Natural killer cell treated with Interleukin-12 subunit alpha and Interleukin-12 subunit beta and Interleukin-15 and Interleukin-18, amount 100 ng/mL, for 72 hours (primary cell): ENCODE measurements at regions not wholly inside any gene's neighbourhood (a gene's known extent, or its start where the extent isn't known, plus 50 kb on each side); places are given as distances from the start of the nearest gene placed in this dataset.
A peak's percentile ranks its signal among the peaks of the same experiment; 100 is the strongest.

ENCODE experiments used
- ATAC-seq, 2 donors: fragments of 150-1000 bp; cut with Tn5 transposase in 1 of 2; sonication (Bioruptor Pico), chemical (Tn5 transposase) in 1 of 2; 2 replicates each; pipeline ENCODE4 v1.10.0; 2021
- DNase-seq: peaks from one replicate; pipeline ENCODE4 v3.0.0; 2022; ENCODE audit warnings: low spot score
- H3K27ac Mint-ChIP-seq, 2 donors: 1 replicate in 1 of 2; 2 replicates in 1 of 2; pipeline ENCODE4 v1.8.0; 2022; ENCODE audit warnings: mixed read lengths in 2 of 2, mild to moderate bottlenecking in 1 of 2, moderate library complexity in 1 of 2
- H3K27me3 Mint-ChIP-seq, 2 donors: 1 replicate in 1 of 2; 2 replicates in 1 of 2; pipeline ENCODE4 v1.8.0; 2022; ENCODE audit warnings: mixed read lengths in 2 of 2
- H3K36me3 Mint-ChIP-seq: one replicate; pipeline ENCODE4 v1.8.0; 2022; ENCODE audit warnings: mixed read lengths
- H3K4me1 Mint-ChIP-seq, 2 donors: 1 replicate in 1 of 2; 2 replicates in 1 of 2; pipeline ENCODE4 v1.8.0; 2022; ENCODE audit warnings: low read depth in 2 of 2, mixed read lengths in 2 of 2, mild to moderate bottlenecking in 1 of 2
- H3K4me3 Mint-ChIP-seq: one replicate; pipeline ENCODE4 v1.8.0; 2022; ENCODE audit warnings: mixed read lengths
- H3K9me3 Mint-ChIP-seq: 2 replicates; pipeline ENCODE4 v1.8.0; 2022; ENCODE audit warnings: mixed read lengths

DNA sequence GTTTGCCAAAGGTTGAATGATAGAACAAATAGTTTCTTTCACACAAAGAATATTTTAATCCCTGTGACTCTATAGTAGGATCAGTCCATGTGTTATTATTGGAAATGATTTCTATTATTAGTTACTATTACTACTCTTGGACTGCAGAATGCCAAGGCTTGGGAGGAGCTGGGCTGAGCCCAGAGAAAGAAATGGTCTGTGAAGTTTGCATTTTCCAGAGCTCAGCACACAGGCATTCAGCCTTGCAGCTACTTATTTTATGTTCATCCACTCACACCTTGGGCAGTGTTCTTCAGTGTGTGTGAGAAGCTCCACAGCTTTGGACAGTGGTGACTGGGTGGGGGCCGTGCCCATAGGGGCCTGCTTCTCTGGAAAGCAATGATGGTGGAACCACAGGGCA is 583.1 kb downstream of the CCDC171 start:
- Mint-ChIP-seq H3K4me3 (no peak overlapping the region), H3K4me1 (peaks cover 0 to 5% of the 10 kb centered on the region in 2 donors), H3K9me3 (no peaks in the 10 kb centered on the region), H3K27ac (no peak overlapping the region), H3K27me3 (peaks cover 13 to 14% of the 10 kb centered on the region in 2 donors), H3K36me3 (no peaks in the 10 kb centered on the region)
- DNase-seq (no peak), ATAC-seq (peak in 1 of 2 donors; percentile 22)

DNA sequence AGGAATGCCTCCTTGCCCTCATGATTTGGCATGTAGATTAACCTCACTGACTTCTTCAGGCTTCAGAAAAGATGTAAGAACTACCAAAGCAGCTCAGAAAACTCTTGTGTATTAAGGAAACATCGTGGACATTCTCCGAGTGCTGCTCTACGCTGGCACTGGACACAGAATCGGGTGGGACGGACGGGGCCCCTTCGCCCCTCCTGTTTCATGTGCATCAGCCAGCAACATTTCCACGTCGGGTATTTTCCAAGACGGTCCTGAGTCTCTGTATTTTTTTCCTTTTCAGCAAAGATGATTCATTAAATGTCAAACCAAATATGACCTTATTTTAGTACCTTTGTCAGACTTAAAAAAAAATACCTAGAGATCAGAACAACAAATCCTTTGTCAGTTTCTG is 583.6 kb downstream of the CCDC171 start:
- Mint-ChIP-seq H3K36me3 (no peaks in the 10 kb centered on the region), H3K27ac (no peak overlapping the region), H3K4me3 (no peak overlapping the region), H3K4me1 (peaks cover 0 to 5% of the 10 kb centered on the region in 2 donors), H3K27me3 (peaks cover 13 to 14% of the 10 kb centered on the region in 2 donors), H3K9me3 (no peaks in the 10 kb centered on the region)
- ATAC-seq (no peak), DNase-seq (no peak)

DNA sequence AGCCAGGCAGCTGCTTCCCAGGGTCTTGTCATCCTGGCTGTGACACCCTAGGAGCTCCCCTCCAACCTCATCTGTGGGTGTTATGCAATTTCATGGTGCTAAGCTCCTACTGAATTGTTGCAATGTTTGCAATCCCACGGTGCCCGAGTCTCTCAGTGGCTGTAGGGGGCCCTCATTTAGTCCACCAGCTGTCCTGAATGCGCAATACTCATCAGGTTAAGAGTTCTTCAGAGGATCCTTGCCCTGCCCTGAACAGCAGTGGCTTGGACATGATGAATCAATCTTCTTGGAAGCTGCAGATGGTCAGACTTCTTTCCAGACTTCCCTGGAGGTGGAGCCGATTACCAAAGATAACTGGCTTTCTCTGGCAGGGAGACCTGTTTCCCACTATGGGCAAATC is 584.1 kb downstream of the CCDC171 start:
- Mint-ChIP-seq H3K4me1 (peaks cover 0 to 5% of the 10 kb centered on the region in 2 donors), H3K9me3 (no peaks in the 10 kb centered on the region), H3K27ac (no peak overlapping the region), H3K4me3 (no peak overlapping the region), H3K27me3 (peaks cover 11 to 14% of the 10 kb centered on the region in 2 donors), H3K36me3 (no peaks in the 10 kb centered on the region)
- ATAC-seq (no peak), DNase-seq (no peak)

DNA sequence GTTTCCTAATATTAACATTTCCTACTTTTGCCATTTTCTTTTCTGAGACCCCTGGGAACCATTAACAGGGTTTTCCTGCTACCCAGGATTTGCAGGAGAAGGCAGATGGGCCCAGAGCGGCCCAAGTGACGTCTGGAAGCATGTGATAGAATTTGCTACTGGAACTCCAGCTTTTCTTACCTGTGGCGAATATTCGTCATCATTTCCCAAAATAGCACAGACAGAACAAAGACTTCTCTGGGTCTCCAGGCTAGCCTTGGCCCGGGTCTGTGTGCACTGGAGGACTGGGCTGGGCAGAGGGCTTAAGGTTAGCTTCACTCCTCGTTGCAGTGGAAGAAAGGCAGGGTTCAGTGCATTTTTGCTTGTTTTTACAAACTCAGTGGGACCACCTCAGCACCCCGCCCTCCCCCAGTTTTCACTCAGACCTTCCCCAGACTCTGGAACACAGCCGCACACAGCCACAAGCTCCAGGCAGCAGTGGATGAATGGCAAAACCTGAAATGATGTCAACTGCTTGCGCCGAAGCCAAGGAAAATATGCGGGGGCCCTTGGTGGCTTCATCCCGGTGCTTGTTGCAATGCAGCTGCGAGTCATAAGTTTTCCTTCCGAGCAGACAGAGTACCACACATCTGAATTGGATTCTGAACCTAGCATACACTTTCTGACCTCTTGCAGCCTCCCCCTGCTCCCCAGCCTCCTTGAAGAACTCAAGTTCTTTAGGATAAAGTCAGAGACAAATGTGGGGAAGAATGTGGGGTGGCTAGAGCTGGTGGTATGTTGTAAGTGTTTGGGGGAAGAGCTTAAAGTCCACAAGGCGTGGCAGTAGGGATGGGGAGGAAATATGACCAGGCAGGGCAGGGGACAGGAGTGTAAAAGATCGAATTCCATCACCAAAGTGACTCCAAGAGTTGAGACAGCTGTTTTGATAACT is 586.0 kb downstream of the CCDC171 start:
- no peak for ATAC-seq
- H3K36me3 Mint-ChIP-seq, result no peaks in the 10 kb centered on the region
- peaks cover 0 to 1% of the 10 kb centered on the region in 2 donors for H3K4me1 Mint-ChIP-seq
- H3K27me3 Mint-ChIP-seq, result peaks cover 11% of the 10 kb centered on the region in 2 donors
- H3K9me3 Mint-ChIP-seq, result no peaks in the 10 kb centered on the region
- H3K4me3 Mint-ChIP-seq, result no peak overlapping the region
- H3K27ac Mint-ChIP-seq, result no peak overlapping the region
- no peak for DNase-seq

DNA sequence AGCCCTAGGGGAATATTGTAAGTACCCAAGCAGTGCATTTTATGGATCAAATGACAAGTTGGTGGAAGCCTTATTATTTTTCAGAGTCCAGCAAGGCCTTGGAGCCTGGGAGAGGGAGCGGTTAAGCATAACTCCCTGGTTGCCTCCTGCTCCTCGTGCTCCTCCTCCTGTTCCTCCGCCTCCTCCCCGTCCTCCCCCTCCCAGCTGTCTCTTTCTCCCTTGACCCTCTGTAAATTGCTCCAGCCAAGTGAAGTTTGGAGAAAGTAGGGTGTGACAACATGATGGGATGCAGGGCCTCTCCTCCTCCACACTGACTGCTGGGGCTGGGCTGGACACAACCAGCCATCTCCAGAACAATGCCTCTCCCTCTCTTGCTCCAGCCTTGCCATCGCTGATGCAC is 586.9 kb downstream of the CCDC171 start:
- ATAC-seq (no peak), DNase-seq (no peak)
- Mint-ChIP-seq H3K4me1 (no peaks in the 10 kb centered on the region), H3K36me3 (no peaks in the 10 kb centered on the region), H3K9me3 (no peaks in the 10 kb centered on the region), H3K27me3 (peaks cover 6% of the 10 kb centered on the region in 2 donors), H3K27ac (no peak overlapping the region), H3K4me3 (no peak overlapping the region)

DNA sequence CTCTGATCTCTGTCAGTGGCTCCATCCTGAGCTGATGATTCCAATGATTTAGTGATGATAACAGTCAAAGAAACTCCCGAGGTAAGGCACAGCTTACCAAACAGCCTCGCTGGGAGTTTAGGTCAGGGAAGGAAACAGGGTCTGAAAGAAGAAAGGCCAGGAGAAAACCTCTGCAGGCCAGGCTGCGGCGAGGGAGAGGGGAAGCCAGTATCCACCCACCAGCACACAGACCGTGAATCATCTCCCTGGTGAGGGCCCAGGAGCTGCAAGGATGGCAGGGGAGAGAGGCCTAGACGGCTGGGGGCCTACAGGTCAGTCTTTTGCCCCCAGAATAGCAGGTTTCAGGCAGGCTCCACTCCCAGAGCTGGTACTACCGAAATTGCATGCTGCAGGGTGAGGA is 590.5 kb downstream of the CCDC171 start:
- no peak overlapping the region for H3K4me3 Mint-ChIP-seq

DNA sequence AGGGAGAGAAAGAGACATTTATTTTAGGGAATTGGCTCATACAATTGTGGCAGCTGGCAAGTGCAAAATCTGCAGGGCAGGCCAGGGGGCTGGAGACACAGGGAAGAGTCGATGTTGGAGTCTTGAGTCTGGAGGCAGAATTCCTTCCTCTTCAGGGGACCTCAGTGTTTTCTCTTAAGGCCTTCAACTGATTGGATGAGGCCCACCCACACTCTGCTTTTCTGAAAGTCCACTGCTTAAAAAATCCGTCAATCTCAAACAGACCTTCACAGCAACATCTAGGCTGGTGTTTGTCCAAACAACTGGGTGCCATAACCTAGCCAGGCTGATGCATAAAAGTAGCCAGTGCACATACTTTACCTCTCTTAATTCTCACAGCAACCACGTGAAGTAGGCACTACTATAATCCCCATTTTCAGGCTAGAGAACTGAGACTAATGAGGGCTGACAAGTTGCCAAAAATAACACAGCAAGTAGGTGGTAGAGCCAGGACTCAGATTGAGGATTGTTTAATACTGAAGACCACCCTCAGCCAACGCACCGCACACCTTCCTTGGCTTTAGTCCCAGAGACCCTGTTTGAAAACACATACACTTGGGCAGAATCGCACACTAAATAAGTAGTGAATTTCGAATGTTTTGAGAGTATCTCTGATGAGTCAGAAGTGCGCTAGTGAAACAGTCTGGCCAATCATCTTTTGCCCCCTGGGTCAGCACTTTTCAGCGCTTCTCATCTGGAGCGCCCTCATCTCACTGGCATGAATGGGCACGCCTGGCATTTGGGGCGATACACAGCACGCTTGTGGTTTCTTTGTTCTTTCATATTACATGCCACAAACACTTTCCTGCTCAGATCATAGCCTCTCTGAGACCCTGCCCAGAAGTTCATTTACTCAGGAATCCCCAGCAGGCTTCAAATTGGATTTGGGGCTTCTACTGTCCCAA is 591.4 kb downstream of the CCDC171 start:
- H3K4me1 Mint-ChIP-seq, result no peaks in the 10 kb centered on the region
- H3K27me3 Mint-ChIP-seq, result peaks cover 0 to 9% of the 10 kb centered on the region in 2 donors
- no peak for ATAC-seq
- H3K36me3 Mint-ChIP-seq, result no peaks in the 10 kb centered on the region
- H3K27ac Mint-ChIP-seq, result no peak overlapping the region
- DNase-seq, result no peak
- H3K9me3 Mint-ChIP-seq, result no peaks in the 10 kb centered on the region
- H3K4me3 Mint-ChIP-seq, result no peak overlapping the region

More for the DNA sequence above, 590.5 kb downstream of the CCDC171 start:
- ATAC-seq (no peak), DNase-seq (no peak)
- H3K27ac Mint-ChIP-seq, result no peak overlapping the region
- H3K36me3 Mint-ChIP-seq, result no peaks in the 10 kb centered on the region
- H3K9me3 Mint-ChIP-seq, result no peaks in the 10 kb centered on the region
- H3K4me1 Mint-ChIP-seq, result no peaks in the 10 kb centered on the region
- peaks cover 0 to 6% of the 10 kb centered on the region in 2 donors for H3K27me3 Mint-ChIP-seq

DNA sequence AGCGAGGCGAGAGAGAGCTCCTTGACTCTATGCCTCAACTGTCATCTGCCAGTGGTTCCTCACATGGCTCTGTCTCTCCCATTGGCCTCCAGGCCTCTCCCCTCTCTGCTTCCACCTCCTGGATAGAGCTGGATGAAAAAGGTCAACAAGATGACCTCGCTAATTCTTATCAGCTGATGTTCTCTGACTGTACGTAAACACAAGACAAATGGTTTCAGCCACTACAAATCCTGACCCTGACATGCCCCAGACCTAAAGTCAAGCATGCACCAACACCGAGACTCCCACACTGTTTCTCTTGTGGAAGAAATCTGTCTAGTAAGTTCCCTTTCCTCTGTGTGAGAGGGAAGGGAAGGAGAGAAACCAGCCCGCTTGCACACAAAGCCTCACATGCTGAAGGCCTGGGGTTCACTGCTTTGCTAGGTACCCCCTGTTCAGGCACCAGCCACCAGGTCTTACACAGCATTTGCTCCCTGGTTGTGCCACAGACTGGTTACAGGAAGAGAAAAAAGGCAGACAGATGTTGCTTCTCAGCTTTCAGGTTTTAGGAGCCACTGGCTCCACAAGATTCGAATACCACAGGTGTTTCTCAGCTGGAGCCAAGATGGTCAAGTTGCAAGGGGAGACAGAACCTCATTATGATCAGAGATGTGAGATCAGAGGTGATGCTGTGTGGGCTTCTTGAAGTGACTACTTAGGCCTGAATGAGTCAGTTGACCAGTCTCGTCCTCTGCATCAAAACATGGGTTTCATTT is 592.5 kb downstream of the CCDC171 start:
- H3K4me1 Mint-ChIP-seq, result no peaks in the 10 kb centered on the region
- no peak overlapping the region for H3K4me3 Mint-ChIP-seq
- no peaks in the 10 kb centered on the region for H3K9me3 Mint-ChIP-seq
- ATAC-seq, result no peak
- no peaks in the 10 kb centered on the region for H3K36me3 Mint-ChIP-seq
- no peak for DNase-seq
- no peak overlapping the region for H3K27ac Mint-ChIP-seq
- H3K27me3 Mint-ChIP-seq, result peaks cover 0 to 14% of the 10 kb centered on the region in 2 donors

DNA sequence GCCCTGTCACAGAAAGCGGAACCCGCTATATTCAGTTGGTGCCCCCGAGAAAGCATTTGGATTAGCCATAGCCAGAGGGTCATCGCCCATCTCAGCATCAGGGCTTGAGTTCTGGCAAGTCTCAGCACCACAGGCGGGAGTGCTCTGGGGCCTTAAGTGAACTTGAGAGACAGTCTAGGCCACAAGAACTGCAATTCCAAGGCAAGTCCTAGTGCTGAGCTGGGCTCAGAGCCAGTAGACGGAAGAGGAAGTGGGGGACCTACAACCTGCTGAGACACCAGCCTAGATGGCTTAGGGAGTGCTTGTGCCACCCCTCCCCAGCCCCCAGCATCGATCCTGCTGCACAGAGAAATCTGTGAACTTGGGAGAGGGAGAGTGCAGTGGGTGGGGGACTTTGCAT is 594.9 kb downstream of the CCDC171 start:
- Mint-ChIP-seq H3K9me3 (no peaks in the 10 kb centered on the region), H3K4me3 (no peak overlapping the region), H3K36me3 (no peaks in the 10 kb centered on the region), H3K4me1 (no peaks in the 10 kb centered on the region), H3K27me3 (peaks cover 7 to 27% of the 10 kb centered on the region in 2 donors), H3K27ac (no peak overlapping the region)
- DNase-seq (no peak), ATAC-seq (no peak)

DNA sequence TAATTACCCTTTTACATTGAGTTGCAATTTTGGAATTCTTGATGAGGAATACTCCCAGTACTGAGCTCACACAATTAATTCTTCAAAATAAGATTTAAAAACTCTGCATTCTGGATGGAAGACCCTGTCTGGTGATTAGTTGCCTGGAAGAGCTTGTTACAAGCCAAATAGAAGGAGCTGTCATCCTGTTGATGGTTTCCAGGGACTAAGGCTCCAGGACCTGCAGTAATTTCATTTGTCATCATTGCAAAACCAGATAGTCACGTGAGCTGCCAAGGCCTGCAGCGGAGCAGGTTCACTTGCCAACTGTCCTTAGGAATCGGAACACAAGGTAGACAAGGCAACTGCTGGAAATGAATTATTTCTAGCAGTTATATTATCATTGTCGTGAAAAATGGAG is 597.7 kb downstream of the CCDC171 start:
- ATAC-seq, result no peak
- DNase-seq, result no peak
- H3K27me3 Mint-ChIP-seq, result peaks cover 10 to 36% of the 10 kb centered on the region in 2 donors
- no peak overlapping the region for H3K27ac Mint-ChIP-seq
- no peaks in the 10 kb centered on the region for H3K9me3 Mint-ChIP-seq
- H3K4me3 Mint-ChIP-seq, result no peak overlapping the region
- H3K36me3 Mint-ChIP-seq, result no peaks in the 10 kb centered on the region
- peaks cover 4 to 6% of the 10 kb centered on the region in 2 donors for H3K4me1 Mint-ChIP-seq

DNA sequence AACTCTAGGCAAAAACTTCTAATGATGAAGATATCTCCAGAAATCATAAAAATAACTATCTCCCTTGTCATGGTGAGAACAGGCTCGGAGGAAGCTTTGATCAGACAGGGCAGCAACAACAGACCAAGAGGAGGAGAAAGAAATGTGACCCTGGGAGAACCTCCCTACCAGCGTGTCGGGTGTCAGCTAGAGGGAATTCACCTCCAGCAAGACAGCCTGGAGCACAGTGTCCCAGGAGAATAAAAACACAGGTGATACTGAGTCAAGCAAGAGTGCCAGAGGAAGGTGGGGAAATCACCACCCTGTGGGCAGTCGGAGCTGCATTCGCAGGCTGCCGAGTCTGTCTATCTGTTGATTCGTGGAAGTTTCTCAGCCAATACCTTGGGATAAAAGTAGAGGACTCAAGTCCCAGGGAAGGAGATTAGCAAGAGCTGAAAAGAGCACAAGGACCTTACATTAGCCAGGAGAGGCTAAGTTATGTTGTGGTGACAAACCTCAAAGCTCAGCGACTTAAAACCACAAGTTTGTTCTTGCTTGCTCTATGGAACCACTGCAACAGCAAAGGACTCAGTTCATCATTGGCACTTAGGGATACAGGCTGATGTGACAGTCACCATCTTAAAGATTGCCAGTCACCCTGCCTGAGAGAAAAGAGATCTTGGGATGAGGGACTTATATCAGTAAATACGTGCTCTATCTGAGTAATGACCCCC is 598.3 kb downstream of the CCDC171 start:
- DNase-seq, result no peak
- Mint-ChIP-seq H3K4me1 (peaks cover 4 to 6% of the 10 kb centered on the region in 2 donors), H3K36me3 (no peaks in the 10 kb centered on the region), H3K27me3 (peaks cover 16 to 39% of the 10 kb centered on the region in 2 donors), H3K4me3 (no peak overlapping the region), H3K27ac (no peak overlapping the region), H3K9me3 (no peaks in the 10 kb centered on the region)
- ATAC-seq, result no peak

DNA sequence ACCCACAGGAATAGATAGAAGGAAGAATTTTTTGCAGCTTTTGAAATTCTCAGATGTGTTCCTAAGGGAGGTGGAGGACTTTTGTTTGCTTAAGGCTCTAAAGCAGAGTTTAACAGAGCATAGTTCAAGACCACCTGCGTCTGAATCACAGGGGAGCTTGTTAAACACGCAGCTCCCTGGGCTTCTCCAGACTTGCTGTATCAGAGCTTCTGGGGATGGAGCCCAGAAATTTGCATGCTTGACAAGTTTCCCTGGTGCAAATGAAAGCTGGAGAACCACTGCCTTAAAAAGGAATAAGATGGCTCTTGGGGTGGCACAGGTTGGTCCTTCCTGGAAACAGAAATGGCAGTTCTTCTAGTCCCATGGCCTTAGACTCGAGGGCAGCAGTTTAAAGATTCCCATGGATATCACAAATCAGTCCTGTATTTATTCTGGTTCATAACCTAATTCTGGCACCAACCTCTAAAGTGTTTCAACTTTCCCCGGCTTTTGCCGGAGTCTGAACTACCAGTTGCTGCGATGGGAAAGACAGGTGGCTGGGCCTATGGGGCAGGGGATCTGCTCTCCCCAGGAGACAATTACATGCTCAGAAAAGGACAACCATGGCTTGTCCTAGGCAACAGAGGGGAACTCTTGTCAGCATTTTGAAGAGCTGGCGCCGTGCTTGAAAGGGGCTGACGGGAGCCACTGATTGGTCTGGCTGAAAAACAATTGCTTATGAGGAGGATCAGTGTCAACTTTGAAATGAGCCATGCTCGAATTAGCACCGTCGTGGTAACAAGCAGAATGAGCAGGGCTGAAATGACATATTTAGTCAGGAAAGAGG is 599.6 kb downstream of the CCDC171 start:
- H3K27me3 Mint-ChIP-seq, result peaks cover 19 to 39% of the 10 kb centered on the region in 2 donors

More for the DNA sequence above, 599.6 kb downstream of the CCDC171 start:
- no peak overlapping the region for H3K27ac Mint-ChIP-seq
- H3K36me3 Mint-ChIP-seq, result no peaks in the 10 kb centered on the region
- peaks cover 4 to 6% of the 10 kb centered on the region in 2 donors for H3K4me1 Mint-ChIP-seq
- no peak for DNase-seq
- H3K4me3 Mint-ChIP-seq, result no peak overlapping the region
- no peak for ATAC-seq
- H3K9me3 Mint-ChIP-seq, result no peaks in the 10 kb centered on the region
